CD14-positive monocyte (primary cell): ENCODE measurements at regions not wholly inside any gene's neighbourhood (a gene's known extent, or its start where the extent isn't known, plus 50 kb on each side); places are given as distances from the start of the nearest gene placed in this dataset.

ENCODE experiments used
- DNase-seq, 3 donors: peaks; one replicate each; pipeline ENCODE4 v3.0.0-alpha.2; 2011 to 2022
- H2AFZ ChIP-seq: 2 replicates; pipeline ENCODE4 v1.6.0; 2012; ENCODE audit warnings: mild to moderate bottlenecking, low read depth, low read length, inconsistent platforms; ENCODE audit not compliant: insufficient read depth, poor library complexity, severe bottlenecking
- H3K27ac ChIP-seq, 2 donors: 1 replicate in 1 of 2; 2 replicates in 1 of 2; pipeline ENCODE4 v1.5.1; 2012 to 2013; ENCODE audit warnings: low read length in 2 of 2, control low read depth in 1 of 2, inconsistent platforms in 1 of 2, low read depth in 1 of 2, mild to moderate bottlenecking in 1 of 2
- H3K27me3 ChIP-seq, 2 donors: one replicate each; pipeline versions ENCODE4 v1.6.0 to v1.6.1; 2011 to 2013; ENCODE audit warnings: low read length in 2 of 2; ENCODE audit not compliant: control insufficient read depth in 2 of 2, insufficient read depth in 2 of 2
- H3K36me3 ChIP-seq, 2 donors: replicated peaks in 1 of 2; 1 replicate in 1 of 2; 2 replicates in 1 of 2; pipeline versions ENCODE4 v1.5.1 to v1.6.1; 2012 to 2013; ENCODE audit warnings: low read length in 2 of 2, control low read depth in 1 of 2, inconsistent platforms in 1 of 2, mild to moderate bottlenecking in 1 of 2; ENCODE audit not compliant: insufficient read depth in 2 of 2, control insufficient read depth in 1 of 2
- H3K4me1 ChIP-seq, 2 donors: 1 replicate in 1 of 2; 2 replicates in 1 of 2; pipeline versions ENCODE4 v1.5.1 to v1.6.1; 2012 to 2013; ENCODE audit warnings: low read length in 2 of 2, control low read depth in 1 of 2, inconsistent platforms in 1 of 2, mild to moderate bottlenecking in 1 of 2, moderate library complexity in 1 of 2; ENCODE audit not compliant: insufficient read depth in 2 of 2, control insufficient read depth in 1 of 2
- H3K4me2 ChIP-seq: replicated peaks from 2 replicates; pipeline ENCODE3; 2012; ENCODE audit warnings: low read length, moderate library complexity, mild to moderate bottlenecking; ENCODE audit not compliant: poor library complexity, severe bottlenecking; ENCODE audit errors: extremely low read depth
- H3K4me3 ChIP-seq, 3 experiments: fragments of 200-600 bp in 1 of 3; sonication (generic) in 1 of 3; replicated peaks in 1 of 3; 1 replicate in 2 of 3; 2 replicates in 1 of 3; pipeline ENCODE4 v1.5.1; 2011 to 2013; ENCODE audit warnings: low read length in 3 of 3, mild to moderate bottlenecking in 3 of 3, control low read depth in 2 of 3, low read depth in 2 of 3, inconsistent platforms in 1 of 3, moderate library complexity in 1 of 3
- H3K79me2 ChIP-seq: 2 replicates; pipeline ENCODE4 v1.6.0; 2012; ENCODE audit warnings: mild to moderate bottlenecking, control low read depth, inconsistent platforms, low read length, moderate library complexity; ENCODE audit not compliant: insufficient read depth
- H3K9ac ChIP-seq: 2 replicates; pipeline ENCODE4 v1.6.0; 2017; ENCODE audit warnings: low read length, mild to moderate bottlenecking; ENCODE audit not compliant: insufficient read depth, poor library complexity, severe bottlenecking
- H3K9me3 ChIP-seq, 2 donors: replicated peaks in 1 of 2; 1 replicate in 1 of 2; 2 replicates in 1 of 2; pipeline versions ENCODE4 v1.5.1 to v1.6.1; 2012 to 2013; ENCODE audit warnings: low read length in 2 of 2, control low read depth in 1 of 2; ENCODE audit not compliant: control insufficient read depth in 1 of 2, insufficient read depth in 1 of 2
- H4K20me1 ChIP-seq: 2 replicates; pipeline ENCODE4 v1.6.0; 2012; ENCODE audit warnings: mild to moderate bottlenecking, low read length, control low read depth, moderate library complexity; ENCODE audit not compliant: insufficient read depth
- H3K27ac Mint-ChIP-seq, 7 donors: one replicate each; pipeline ENCODE4 v1.8.0; 2020; ENCODE audit warnings: mild to moderate bottlenecking in 7 of 7, mixed read lengths in 7 of 7, moderate library complexity in 6 of 7, inconsistent platforms in 2 of 7
- H3K27me3 Mint-ChIP-seq, 3 donors: one replicate each; pipeline ENCODE4 v1.8.0; 2021 to 2022; ENCODE audit warnings: low read depth in 3 of 3, mild to moderate bottlenecking in 3 of 3, mixed read lengths in 3 of 3, moderate library complexity in 3 of 3, inconsistent platforms in 1 of 3
- H3K36me3 Mint-ChIP-seq, 2 donors: one replicate each; pipeline ENCODE4 v1.8.0; 2020; ENCODE audit warnings: mixed read lengths in 2 of 2, inconsistent platforms in 1 of 2, mild to moderate bottlenecking in 1 of 2
- H3K4me1 Mint-ChIP-seq: one replicate; pipeline ENCODE4 v1.8.0; 2020; ENCODE audit warnings: mild to moderate bottlenecking, mixed read lengths
- H3K4me3 Mint-ChIP-seq, 2 donors: one replicate each; pipeline ENCODE4 v1.8.0; 2020; ENCODE audit warnings: mild to moderate bottlenecking in 2 of 2, mixed read lengths in 2 of 2, moderate library complexity in 1 of 2
- H3K9me3 Mint-ChIP-seq, 7 donors: one replicate each; pipeline ENCODE4 v1.8.0; 2020 to 2022; ENCODE audit warnings: mixed read lengths in 7 of 7, mild to moderate bottlenecking in 6 of 7, moderate library complexity in 6 of 7, inconsistent platforms in 2 of 7
- CTCF ChIP-seq: fragments of 200-600 bp; IDR thresholded peaks from one replicate; pipeline ENCODE4 v1.8.0; 2022; ENCODE audit warnings: antibody characterized with exemption, mild to moderate bottlenecking
- WGBS: methylation state at CpG from one replicate; pipeline ENCODE4 v1.1.5; 2013; ENCODE audit warnings: missing lambda C conversion rate; ENCODE audit not compliant: insufficient coverage; 5-methylcytosine and 5-hydroxymethylcytosine counted together
- intact Hi-C, 2 donors: fragments of 100-400 bp; cut with micrococcal nuclease; formaldehyde crosslinking; loops; one replicate each; pipeline versions ENCODE4 v1.15.0 to v1.15.1; 2023

GRCh38 chr18:69162649-69163048 is 238.0 kb upstream of the DOK6 start:
- no peak for TF ChIP-seq CTCF
- no peaks in the 10 kb centered on the region for H3K36me3 Mint-ChIP-seq
- H3K9me3 Mint-ChIP-seq: peaks cover 0 to 7% (median 1%) of the 10 kb centered on the region in 7 donors
- H3K4me1 Mint-ChIP-seq: no peaks in the 10 kb centered on the region
- Histone ChIP-seq H3K36me3 (no peaks in the 10 kb centered on the region), H3K27ac (no peak overlapping the region), H3K4me3 (no peak overlapping the region), H3K4me1 (no peaks in the 10 kb centered on the region), H4K20me1 (no peaks in the 10 kb centered on the region), H3K79me2 (no peaks in the 10 kb centered on the region), H2AFZ (no peak overlapping the region), H3K27me3 (no peaks in the 10 kb centered on the region), H3K4me2 (no peak overlapping the region), H3K9ac (no peak overlapping the region), H3K9me3 (peaks cover 7 to 8% of the 10 kb centered on the region in 2 donors)
- H3K4me3 Mint-ChIP-seq: no peak overlapping the region
- no peak overlapping the region for H3K27ac Mint-ChIP-seq
- no peak for DNase-seq
- H3K27me3 Mint-ChIP-seq: no peaks in the 10 kb centered on the region
- intact Hi-C loops: no loop called here

GRCh38 chr18:69172046-69172445 is 228.6 kb upstream of the DOK6 start:
- Histone ChIP-seq H3K4me2 (no peak overlapping the region), H3K79me2 (no peaks in the 10 kb centered on the region), H3K9me3 (peaks cover 0 to 8% of the 10 kb centered on the region in 2 donors), H3K9ac (no peak overlapping the region), H3K4me3 (no peak overlapping the region), H3K36me3 (no peaks in the 10 kb centered on the region), H4K20me1 (no peaks in the 10 kb centered on the region), H2AFZ (no peak overlapping the region), H3K27ac (no peak overlapping the region), H3K27me3 (no peaks in the 10 kb centered on the region), H3K4me1 (no peaks in the 10 kb centered on the region)
- H3K27ac Mint-ChIP-seq: no peak overlapping the region
- H3K9me3 Mint-ChIP-seq: peaks cover 0 to 7% (median 5%) of the 10 kb centered on the region in 7 donors
- no peak for DNase-seq
- H3K36me3 Mint-ChIP-seq: no peaks in the 10 kb centered on the region
- WGBS: no CpG with 5 or more reads among the region's 2 CpGs
- intact Hi-C loops: no loop called here
- H3K4me3 Mint-ChIP-seq: no peak overlapping the region
- no peak for TF ChIP-seq CTCF
- H3K27me3 Mint-ChIP-seq: peaks cover 0 to 1% (median 0%) of the 10 kb centered on the region in 3 donors
- no peaks in the 10 kb centered on the region for H3K4me1 Mint-ChIP-seq
